ENCODE measurements at regions not wholly inside any gene's neighbourhood (a gene's known extent, or its start where the extent isn't known, plus 50 kb on each side); places are given as distances from the start of the nearest gene placed in this dataset.

GRCh38 chr3:152608696-152609594 is 226.0 kb upstream of the P2RY1 start:
- H3K4me1 ChIP-seq (ENCODE audit: low read depth, poor library complexity, severe bottlenecking): no peaks in the 10 kb centered on the region
- H3K27ac ChIP-seq: no peak overlapping the region
- no peak overlapping the region for H3K9ac ChIP-seq
- H3K4me2 ChIP-seq: no peak overlapping the region
- no peaks in the 10 kb centered on the region for H3K36me3 ChIP-seq (ENCODE audit: insufficient read depth)
- H3K79me2 ChIP-seq (ENCODE audit: insufficient read depth, low read depth): no peaks in the 10 kb centered on the region
- no peak overlapping the region for H3K4me3 ChIP-seq (IDR thresholded peaks at IDR 0.05; ENCODE audit: insufficient read depth, low read depth, low read length)
- no peaks in the 10 kb centered on the region for H3K27me3 ChIP-seq (ENCODE audit: insufficient read depth, low read depth)
- no peaks in the 10 kb centered on the region for H4K20me1 ChIP-seq (ENCODE audit: insufficient read depth)
- no peak for TF ChIP-seq CTCF (conservative IDR thresholded peaks at IDR 0.05; ENCODE audit: low read depth, low read length)
- no peak overlapping the region for H2AFZ ChIP-seq (ENCODE audit: low read depth)

- Histone ChIP-seq H3K36me3 (ENCODE audit: insufficient read depth) (no peaks in the 10 kb centered on the region), H3K9ac (no peak overlapping the region), H3K4me1 (ENCODE audit: low read depth, poor library complexity, severe bottlenecking) (no peaks in the 10 kb centered on the region), H3K79me2 (ENCODE audit: insufficient read depth, low read depth) (no peaks in the 10 kb centered on the region), H4K20me1 (ENCODE audit: insufficient read depth) (no peaks in the 10 kb centered on the region), H2AFZ (ENCODE audit: low read depth) (no peak overlapping the region), H3K27me3 (ENCODE audit: insufficient read depth, low read depth) (no peaks in the 10 kb centered on the region), H3K27ac (no peak overlapping the region), H3K4me3 (IDR thresholded peaks at IDR 0.05; ENCODE audit: insufficient read depth, low read depth, low read length) (no peak overlapping the region), H3K4me2 (no peak overlapping the region)
- no peak for TF ChIP-seq CTCF (conservative IDR thresholded peaks at IDR 0.05; ENCODE audit: low read depth, low read length)
Measured at GRCh38 chr3:152609891-152610290, 225.0 kb upstream of the P2RY1 start.

- Histone ChIP-seq H3K4me1 (ENCODE audit: low read depth, poor library complexity, severe bottlenecking) (no peaks in the 10 kb centered on the region), H3K27me3 (ENCODE audit: insufficient read depth, low read depth) (no peaks in the 10 kb centered on the region), H3K36me3 (ENCODE audit: insufficient read depth) (no peaks in the 10 kb centered on the region), H3K79me2 (ENCODE audit: insufficient read depth, low read depth) (no peaks in the 10 kb centered on the region), H3K4me3 (IDR thresholded peaks at IDR 0.05; ENCODE audit: insufficient read depth, low read depth, low read length) (no peak overlapping the region), H3K9ac (no peak overlapping the region), H3K4me2 (no peak overlapping the region), H4K20me1 (ENCODE audit: insufficient read depth) (no peaks in the 10 kb centered on the region), H2AFZ (ENCODE audit: low read depth) (no peak overlapping the region), H3K27ac (no peak overlapping the region)
- no peak for TF ChIP-seq CTCF (conservative IDR thresholded peaks at IDR 0.05; ENCODE audit: low read depth, low read length)
Measured at GRCh38 chr3:152610622-152611021, 224.3 kb upstream of the P2RY1 start.

GRCh38 chr3:152611905-152612304 is 223.0 kb upstream of the P2RY1 start:
- no peak for TF ChIP-seq CTCF (conservative IDR thresholded peaks at IDR 0.05; ENCODE audit: low read depth, low read length)
- Histone ChIP-seq H3K9ac (no peak overlapping the region), H3K27ac (no peak overlapping the region), H3K4me2 (no peak overlapping the region), H3K4me3 (IDR thresholded peaks at IDR 0.05; ENCODE audit: insufficient read depth, low read depth, low read length) (no peak overlapping the region), H2AFZ (ENCODE audit: low read depth) (no peak overlapping the region), H3K4me1 (ENCODE audit: low read depth, poor library complexity, severe bottlenecking) (no peaks in the 10 kb centered on the region), H3K27me3 (ENCODE audit: insufficient read depth, low read depth) (no peaks in the 10 kb centered on the region), H4K20me1 (ENCODE audit: insufficient read depth) (no peaks in the 10 kb centered on the region), H3K79me2 (ENCODE audit: insufficient read depth, low read depth) (no peaks in the 10 kb centered on the region), H3K36me3 (ENCODE audit: insufficient read depth) (no peaks in the 10 kb centered on the region)
